GM19452 (cell line): ENCODE measurements at regions not wholly inside any gene's neighbourhood (a gene's known extent, or its start where the extent isn't known, plus 50 kb on each side); places are given as distances from the start of the nearest gene placed in this dataset.

Experiments used
- ATAC-seq: cut with Tn5 transposase; IDR thresholded peaks from one replicate; pipeline ENCODE4 v1.9.1; 2021; ENCODE audit not compliant: unreplicated experiment

- ATAC-seq, result no peak
Observed at GRCh38 chr20:10951216-10951615, 277.4 kb upstream of the JAG1 start.

- ATAC-seq, result no peak
Observed at GRCh38 chr20:10951904-10952303, 278.1 kb upstream of the JAG1 start.

DNA sequence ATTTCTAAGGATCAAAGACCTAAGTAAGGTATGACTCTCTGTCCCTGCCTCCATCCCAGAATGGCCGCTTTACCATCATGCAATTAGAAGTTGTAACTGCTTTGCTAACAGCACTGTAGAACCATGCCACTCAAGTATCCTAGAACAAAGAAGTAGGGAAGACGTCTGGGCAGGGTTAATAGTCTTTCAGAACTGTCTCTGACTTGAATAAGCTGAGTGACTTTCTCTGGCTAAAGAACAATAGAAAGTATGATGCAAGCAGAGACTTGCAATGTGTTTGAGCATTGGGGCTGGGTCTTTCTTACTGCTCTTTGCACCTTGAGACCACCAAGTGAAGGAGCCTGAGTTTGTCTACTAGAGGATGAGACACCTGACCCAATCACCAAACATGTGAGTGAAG is 279.6 kb upstream of the JAG1 start:
- no peak for ATAC-seq

DNA sequence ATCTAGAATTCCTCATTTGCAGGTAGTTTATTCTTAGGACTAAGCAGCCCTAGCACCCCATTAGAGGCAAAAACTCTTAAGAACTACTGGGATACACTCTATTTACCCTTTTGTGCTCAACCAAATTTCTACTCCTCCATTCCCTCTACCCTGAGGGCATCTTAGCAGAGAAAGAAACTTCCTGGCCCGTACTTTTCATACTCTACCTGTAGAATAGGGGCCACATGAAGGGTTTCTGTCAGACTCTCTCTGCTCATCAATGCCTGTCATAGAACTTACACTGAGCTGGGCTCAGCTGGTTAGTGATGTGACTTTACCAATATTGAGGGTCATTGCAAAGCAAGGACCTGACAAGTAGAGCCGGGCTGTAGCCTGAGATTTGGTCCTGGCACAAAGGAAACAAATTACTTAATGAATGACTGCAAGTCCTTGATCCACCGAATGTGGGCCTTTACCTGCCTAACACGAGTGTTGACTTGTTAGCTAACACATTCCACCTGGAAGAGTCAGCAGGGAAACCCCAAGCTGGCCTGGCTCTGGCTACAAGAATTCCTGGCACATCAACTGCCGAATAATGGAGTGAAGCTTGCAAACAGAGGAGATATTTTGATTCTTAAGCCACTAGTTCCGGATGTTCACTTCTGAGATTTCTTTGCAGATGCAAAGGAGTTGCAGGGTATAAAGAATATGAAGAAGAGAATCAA is 280.5 kb upstream of the JAG1 start:
- no peak for ATAC-seq

- no peak for ATAC-seq
Observed at GRCh38 chr20:10954908-10955580, 281.2 kb upstream of the JAG1 start.

DNA sequence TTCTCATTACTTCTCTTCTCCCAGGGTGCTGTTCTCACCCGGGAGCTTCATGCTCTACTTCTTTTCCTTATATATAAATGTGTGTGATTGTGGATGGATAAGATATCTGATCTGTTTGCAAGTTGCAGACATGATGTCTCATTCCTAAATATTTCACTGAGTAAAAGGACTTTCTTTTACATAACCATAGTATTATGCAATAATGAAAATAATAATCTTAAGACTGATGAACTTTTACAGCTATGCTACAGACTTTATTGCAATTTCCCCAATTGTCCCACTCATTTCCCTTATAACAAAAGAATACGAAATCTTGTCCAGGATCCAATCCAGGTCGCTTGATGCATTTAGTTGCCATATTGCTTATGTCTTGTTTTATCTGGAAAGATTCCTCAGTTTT is 284.5 kb upstream of the JAG1 start:
- no peak for ATAC-seq

- no peak for ATAC-seq
Observed at GRCh38 chr20:10960416-10960815, 286.6 kb upstream of the JAG1 start.

GRCh38 chr20:10961651-10962288 is 288.0 kb upstream of the JAG1 start:
- no peak for ATAC-seq

DNA sequence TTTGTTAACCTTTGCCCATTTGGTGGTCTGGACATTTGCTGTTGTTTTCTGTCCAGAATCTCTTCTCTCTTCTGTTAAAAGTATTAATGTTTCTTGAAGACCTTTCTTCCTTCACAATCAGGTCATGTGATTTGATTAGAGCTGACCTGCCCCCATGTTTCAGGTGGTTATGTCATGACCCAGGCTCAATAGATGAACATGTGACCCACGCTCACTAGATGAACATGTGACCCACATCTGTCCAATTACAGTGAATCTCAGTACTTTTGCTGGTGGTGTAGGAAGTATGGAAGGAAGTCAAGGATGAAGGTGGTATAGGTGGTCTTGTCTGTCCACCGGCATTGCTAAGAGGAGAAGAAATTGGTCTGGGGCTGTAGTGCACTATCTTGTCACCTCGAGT is 289.1 kb upstream of the JAG1 start:
- ATAC-seq, result no peak

- ATAC-seq, result no peak
Observed at GRCh38 chr20:10963717-10964266, 290.0 kb upstream of the JAG1 start.

DNA sequence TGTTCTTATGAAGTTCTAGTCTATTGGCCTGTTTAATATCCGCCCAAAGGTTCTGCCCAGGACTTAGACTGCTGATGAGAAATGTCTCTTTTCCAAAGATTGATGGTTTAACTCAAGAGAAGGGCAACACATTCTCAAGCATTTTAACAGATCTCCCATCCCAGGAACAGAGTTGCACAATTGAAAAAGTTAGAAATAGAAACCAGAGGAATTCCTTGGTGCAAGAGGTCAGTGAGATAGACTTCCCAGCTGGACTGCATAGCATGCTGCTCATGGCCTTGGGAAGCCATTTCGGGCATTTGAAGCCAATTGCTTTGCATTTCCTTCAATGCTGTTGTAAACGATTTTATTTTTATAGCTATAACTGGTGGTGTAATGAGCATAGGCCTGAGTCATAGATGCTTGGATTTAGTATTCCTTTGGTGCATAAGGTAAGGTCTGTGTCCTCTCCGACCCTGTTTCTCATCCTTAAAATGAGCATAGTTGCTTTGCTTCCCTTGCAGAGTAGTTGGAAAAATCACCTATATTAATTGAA is 292.2 kb upstream of the JAG1 start:
- no peak for ATAC-seq

GRCh38 chr20:10970109-10970508 is 296.3 kb upstream of the JAG1 start:
- ATAC-seq, result no peak

- no peak for ATAC-seq
Observed at GRCh38 chr20:10971096-10971495, 297.3 kb upstream of the JAG1 start.

DNA sequence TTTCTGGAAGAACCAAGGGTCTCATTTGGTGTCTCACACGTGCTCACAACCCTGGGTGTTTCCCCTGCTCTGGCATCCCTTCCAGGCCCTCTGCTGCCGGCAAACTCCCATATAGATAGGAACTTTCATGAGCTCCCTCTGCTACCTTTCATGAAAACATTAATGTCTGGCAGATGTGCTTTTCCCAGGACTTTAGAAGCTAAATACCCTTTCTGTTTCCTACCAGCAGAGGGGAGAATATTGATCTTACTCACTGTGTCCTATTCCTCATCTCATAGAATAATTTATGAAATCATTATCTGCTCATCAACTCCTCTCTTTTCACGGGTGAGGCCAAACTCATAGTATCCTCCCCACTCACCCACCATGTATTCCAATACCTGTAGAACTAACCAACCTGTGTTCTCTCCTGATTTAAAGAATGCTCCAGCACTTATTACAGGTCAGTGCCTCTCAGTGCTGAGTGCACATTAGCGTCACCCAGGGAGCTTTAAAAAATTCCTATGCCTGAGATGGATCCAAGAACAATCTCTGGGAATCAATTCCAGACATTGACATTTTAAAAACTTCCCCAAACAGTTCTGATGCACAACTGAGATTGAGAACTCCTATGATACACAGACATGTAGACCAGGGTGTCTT is 298.5 kb upstream of the JAG1 start:
- no peak for ATAC-seq

GRCh38 chr20:10976051-10976450 is 302.3 kb upstream of the JAG1 start:
- ATAC-seq, result no peak

DNA sequence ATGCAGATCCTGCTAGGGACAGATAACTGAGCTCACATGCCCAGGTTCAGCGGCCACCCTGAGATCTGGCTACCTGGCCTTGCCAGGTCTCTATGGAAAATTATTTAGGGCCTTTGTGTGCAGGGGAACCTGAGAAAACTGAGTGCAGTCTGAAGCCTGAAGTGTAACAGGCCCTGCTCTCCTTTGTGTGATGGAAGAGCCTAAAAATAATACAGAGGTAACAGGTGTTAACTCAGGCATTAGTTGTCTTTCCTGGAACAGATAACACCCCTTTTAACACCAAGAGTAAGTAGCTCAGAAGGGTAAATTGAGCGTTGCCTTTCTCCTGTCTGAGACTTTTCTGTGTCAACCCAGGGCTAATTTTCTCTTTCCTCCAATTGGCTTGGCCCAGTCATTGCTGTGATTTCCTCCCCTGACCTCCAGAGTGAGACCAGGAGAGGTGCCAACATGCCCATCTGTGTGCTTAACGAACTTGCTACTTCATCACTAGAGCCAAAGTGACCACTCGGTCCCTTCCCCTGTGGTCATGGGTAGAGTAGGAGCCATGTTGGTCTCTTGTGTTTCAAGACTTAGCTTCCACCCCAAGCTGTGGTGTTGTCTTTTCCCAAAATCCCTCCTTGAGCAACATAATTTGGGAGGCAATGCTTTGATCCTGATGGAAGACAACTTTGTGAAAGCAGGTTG is 304.4 kb upstream of the JAG1 start:
- no peak for ATAC-seq

GRCh38 chr20:10978713-10979112 is 304.9 kb upstream of the JAG1 start:
- no peak for ATAC-seq

GRCh38 chr20:10982692-10983091 is 308.9 kb upstream of the JAG1 start:
- ATAC-seq, result no peak

- ATAC-seq, result no peak
Observed at GRCh38 chr20:10984294-10984693, 310.5 kb upstream of the JAG1 start.

GRCh38 chr20:10984913-10985312 is 311.1 kb upstream of the JAG1 start:
- ATAC-seq, result no peak

DNA sequence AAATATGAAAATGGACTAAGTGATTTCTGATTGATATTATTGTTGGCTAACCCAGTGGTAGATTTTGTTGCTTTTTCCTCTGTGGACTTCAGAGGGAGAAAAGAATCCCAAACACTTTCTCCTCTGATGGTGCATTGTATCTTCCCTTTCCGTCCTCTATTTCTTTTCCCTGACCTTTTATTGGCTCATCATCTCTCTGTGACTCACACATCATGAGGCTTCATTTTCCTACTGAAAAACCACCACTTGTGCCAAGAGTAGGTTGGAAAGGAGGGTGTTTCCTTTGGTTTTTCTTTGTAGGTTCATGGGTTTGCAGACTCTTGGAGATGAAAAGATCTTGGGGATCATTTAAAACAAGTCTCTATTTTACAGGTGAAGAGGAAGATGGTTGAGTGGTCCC is 311.7 kb upstream of the JAG1 start:
- no peak for ATAC-seq
